ENCODE measurements at regions not wholly inside any gene's neighbourhood (a gene's known extent, or its start where the extent isn't known, plus 50 kb on each side); places are given as distances from the start of the nearest gene placed in this dataset.

DNA sequence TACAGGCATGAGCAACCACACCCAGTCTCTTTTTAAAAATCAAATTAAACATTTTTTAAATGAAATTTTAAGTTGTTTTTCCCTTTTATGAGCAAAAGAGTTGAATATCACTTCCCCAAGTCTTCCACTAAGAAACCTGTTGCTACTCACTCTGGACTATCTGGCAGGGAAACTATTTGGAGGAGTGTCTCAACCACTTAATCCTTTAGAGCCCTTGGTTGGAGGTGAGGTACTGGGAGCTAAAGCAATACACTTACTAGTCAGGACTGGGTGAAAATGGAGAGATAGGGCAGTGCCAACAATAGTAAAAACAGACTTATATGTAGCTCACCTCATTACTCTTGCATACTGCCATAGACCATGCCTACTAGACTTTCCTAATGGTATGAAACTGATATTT lies 135.5 kb downstream of the RND3 start:
- Histone ChIP-seq H3K9me1 (replicated peaks; ENCODE audit: control insufficient read depth, extremely low read depth, insufficient read depth, low read length) (no peaks in the 10 kb centered on the region), H3K9me3 (replicated peaks; ENCODE audit: control insufficient read depth, insufficient read depth, low read length) (no peaks in the 10 kb centered on the region), H3K27me3 (ENCODE audit: control insufficient read depth in 2 of 2, insufficient read depth in 2 of 2, low read length in 2 of 2) (no peaks in the 10 kb centered on the region), H2AFZ (ENCODE audit: low read depth, low read length) (no peak overlapping the region), H3K4me3 (replicated peaks in 1 of 3; ENCODE audit: insufficient read depth in 1 of 3, low read depth in 1 of 3, low read length in 3 of 3) (no peak overlapping the region), H3K4me2 (ENCODE audit: insufficient read depth, low read length) (no peak overlapping the region), H3K9ac (replicated peaks; ENCODE audit: extremely low read depth, insufficient read depth, low read length) (no peak overlapping the region), H3K79me2 (ENCODE audit: control insufficient read depth, insufficient read depth, low read length) (no peaks in the 10 kb centered on the region), H3K4me1 (ENCODE audit: control insufficient read depth, extremely low read depth, insufficient read depth, low read length) (no peaks in the 10 kb centered on the region), H4K20me1 (replicated peaks; ENCODE audit: control insufficient read depth, extremely low read depth, insufficient read depth, low read length) (no peaks in the 10 kb centered on the region), H3K27ac (ENCODE audit: insufficient read depth, low read depth, low read length) (no peak overlapping the region), H3K36me3 (ENCODE audit: control insufficient read depth in 2 of 2, extremely low read depth in 1 of 2, insufficient read depth in 2 of 2, low read length in 2 of 2) (no peaks in the 10 kb centered on the region)
- DNase-seq (ENCODE audit: low read depth, low spot score) (no peak), FAIRE-seq (no peak)
- dilution Hi-C loops (cut with MboI; ENCODE audit: extremely low pct_ligation_motif_present, low sequenced_read_pairs) = no loop called here
- ChIA-PET POLR2A (no interaction called here), CTCF (no interaction called here)
- TF ChIP-seq JUN (IDR thresholded peaks at IDR 0.05; ENCODE audit: borderline replicate concordance, insufficient read depth, insufficient read length, low read depth) = no peak
- TF ChIP-seq, protein P1, sequence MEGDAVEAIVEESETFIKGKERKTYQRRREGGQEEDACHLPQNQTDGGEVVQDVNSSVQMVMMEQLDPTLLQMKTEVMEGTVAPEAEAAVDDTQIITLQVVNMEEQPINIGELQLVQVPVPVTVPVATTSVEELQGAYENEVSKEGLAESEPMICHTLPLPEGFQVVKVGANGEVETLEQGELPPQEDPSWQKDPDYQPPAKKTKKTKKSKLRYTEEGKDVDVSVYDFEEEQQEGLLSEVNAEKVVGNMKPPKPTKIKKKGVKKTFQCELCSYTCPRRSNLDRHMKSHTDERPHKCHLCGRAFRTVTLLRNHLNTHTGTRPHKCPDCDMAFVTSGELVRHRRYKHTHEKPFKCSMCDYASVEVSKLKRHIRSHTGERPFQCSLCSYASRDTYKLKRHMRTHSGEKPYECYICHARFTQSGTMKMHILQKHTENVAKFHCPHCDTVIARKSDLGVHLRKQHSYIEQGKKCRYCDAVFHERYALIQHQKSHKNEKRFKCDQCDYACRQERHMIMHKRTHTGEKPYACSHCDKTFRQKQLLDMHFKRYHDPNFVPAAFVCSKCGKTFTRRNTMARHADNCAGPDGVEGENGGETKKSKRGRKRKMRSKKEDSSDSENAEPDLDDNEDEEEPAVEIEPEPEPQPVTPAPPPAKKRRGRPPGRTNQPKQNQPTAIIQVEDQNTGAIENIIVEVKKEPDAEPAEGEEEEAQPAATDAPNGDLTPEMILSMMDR (IDR thresholded peaks at IDR 0.05; ENCODE audit: extremely low read depth in 1 of 2, insufficient read depth in 1 of 2, low read depth in 1 of 2, low read length in 2 of 2) = no peak
- intact Hi-C loops (cut with micrococcal nuclease) = no loop called here
- no TSS peak for BruUV-seq (replicated peaks)

DNA sequence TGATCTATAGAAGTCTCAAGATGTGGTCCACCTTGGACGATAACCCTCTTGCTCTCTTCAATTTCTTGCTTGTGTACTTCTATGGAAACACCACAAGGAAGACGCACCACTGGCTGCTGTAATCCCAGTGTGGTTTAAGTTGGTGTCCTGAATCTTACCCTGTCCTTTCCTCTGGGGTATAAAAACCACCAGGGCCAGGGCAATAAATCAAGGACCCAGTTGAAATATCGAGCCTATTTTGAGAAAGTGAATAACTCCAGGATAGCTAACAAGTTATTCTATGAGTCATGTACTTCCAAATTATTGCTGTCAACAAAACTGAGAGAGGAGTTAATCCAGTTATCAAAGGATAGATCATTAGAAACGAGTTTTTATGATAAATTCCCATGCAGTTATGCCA lies 137.0 kb downstream of the RND3 start:
- Histone ChIP-seq H3K79me2 (ENCODE audit: control insufficient read depth, insufficient read depth, low read length) (no peaks in the 10 kb centered on the region), H4K20me1 (replicated peaks; ENCODE audit: control insufficient read depth, extremely low read depth, insufficient read depth, low read length) (no peaks in the 10 kb centered on the region), H3K9me1 (replicated peaks; ENCODE audit: control insufficient read depth, extremely low read depth, insufficient read depth, low read length) (no peaks in the 10 kb centered on the region), H3K27ac (ENCODE audit: insufficient read depth, low read depth, low read length) (no peak overlapping the region), H3K9me3 (replicated peaks; ENCODE audit: control insufficient read depth, insufficient read depth, low read length) (no peaks in the 10 kb centered on the region), H2AFZ (ENCODE audit: low read depth, low read length) (no peak overlapping the region), H3K9ac (replicated peaks; ENCODE audit: extremely low read depth, insufficient read depth, low read length) (no peak overlapping the region), H3K36me3 (ENCODE audit: control insufficient read depth in 2 of 2, extremely low read depth in 1 of 2, insufficient read depth in 2 of 2, low read length in 2 of 2) (no peaks in the 10 kb centered on the region), H3K27me3 (ENCODE audit: control insufficient read depth in 2 of 2, insufficient read depth in 2 of 2, low read length in 2 of 2) (no peaks in the 10 kb centered on the region), H3K4me1 (ENCODE audit: control insufficient read depth, extremely low read depth, insufficient read depth, low read length) (no peaks in the 10 kb centered on the region), H3K4me3 (replicated peaks in 1 of 3; ENCODE audit: insufficient read depth in 1 of 3, low read depth in 1 of 3, low read length in 3 of 3) (no peak overlapping the region), H3K4me2 (ENCODE audit: insufficient read depth, low read length) (no peak overlapping the region)
- intact Hi-C loops (cut with micrococcal nuclease) (no loop called here), dilution Hi-C loops (cut with MboI; ENCODE audit: extremely low pct_ligation_motif_present, low sequenced_read_pairs) (no loop called here)
- ChIA-PET POLR2A (no interaction called here), CTCF (no interaction called here)
- BruUV-seq (replicated peaks) = no TSS peak
- TF ChIP-seq POLR2A (IDR thresholded peaks at IDR 0.05; ENCODE audit: low read depth, low read length) (no peak), JUN (IDR thresholded peaks at IDR 0.05; ENCODE audit: borderline replicate concordance, insufficient read depth, insufficient read length, low read depth) (no peak), EZH2 (IDR thresholded peaks at IDR 0.05; ENCODE audit: borderline replicate concordance, low read depth, low read length, severe bottlenecking) (no peak), FOS (IDR thresholded peaks at IDR 0.05; ENCODE audit: borderline replicate concordance, insufficient read depth, low read length) (no peak), GATA2 (IDR thresholded peaks at IDR 0.05; ENCODE audit: insufficient read depth, insufficient read length, low read depth, low read length) (no peak), MYC (IDR thresholded peaks at IDR 0.05; ENCODE audit: low read depth, low read length) (no peak), POLR2AphosphoS5 (IDR thresholded peaks at IDR 0.05; ENCODE audit: insufficient read depth, low read depth, low read length) (no peak)
- TF ChIP-seq, protein P1 (IDR thresholded peaks at IDR 0.05; ENCODE audit: extremely low read depth in 1 of 2, insufficient read depth in 1 of 2, low read depth in 1 of 2, low read length in 2 of 2) = no peak
- TF ChIP-seq, protein P2, sequence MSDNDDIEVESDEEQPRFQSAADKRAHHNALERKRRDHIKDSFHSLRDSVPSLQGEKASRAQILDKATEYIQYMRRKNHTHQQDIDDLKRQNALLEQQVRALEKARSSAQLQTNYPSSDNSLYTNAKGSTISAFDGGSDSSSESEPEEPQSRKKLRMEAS (IDR thresholded peaks at IDR 0.05; ENCODE audit: insufficient read depth, insufficient read length) = no peak
- DNase-seq (ENCODE audit: low read depth, low spot score) (no peak), FAIRE-seq (no peak)
